ENCODE measurements at regions not wholly inside any gene's neighbourhood (a gene's known extent, or its start where the extent isn't known, plus 50 kb on each side); places are given as distances from the start of the nearest gene placed in this dataset.
"Not testable (repeated sequence)": the region's sequence is repeated elsewhere in the genome, so short reads cannot be mapped to it uniquely, and the experiment has no call there.

GRCh38 chr21:23579573-23579972 lies 2027.7 kb downstream of the MRPL39 start:
- no peak overlapping the region for H3K4me3 ChIP-seq (ENCODE audit: low read depth, low read length)
- TF ChIP-seq CTCF (IDR thresholded peaks at IDR 0.05; ENCODE audit: borderline replicate concordance, insufficient read depth, low read depth, low read length), result no peak

- no peak overlapping the region for H3K4me3 ChIP-seq (ENCODE audit: low read depth, low read length)
- no peak for TF ChIP-seq CTCF (IDR thresholded peaks at IDR 0.05; ENCODE audit: borderline replicate concordance, insufficient read depth, low read depth, low read length)
Observed at GRCh38 chr21:23578027-23578426, 2029.3 kb downstream of the MRPL39 start.

- no peak for TF ChIP-seq CTCF (IDR thresholded peaks at IDR 0.05; ENCODE audit: borderline replicate concordance, insufficient read depth, low read depth, low read length)
- no peak overlapping the region for H3K4me3 ChIP-seq (ENCODE audit: low read depth, low read length)
Observed at GRCh38 chr21:23574932-23575331, 2032.3 kb downstream of the MRPL39 start.

GRCh38 chr21:23548924-23549323 lies 2058.4 kb downstream of the MRPL39 start:
- not testable (repeated sequence) for H3K4me3 ChIP-seq (ENCODE audit: low read depth, low read length)

GRCh38 chr21:23543333-23543732 lies 2063.9 kb downstream of the MRPL39 start:
- H3K4me3 ChIP-seq (ENCODE audit: low read depth, low read length), result no peak overlapping the region

GRCh38 chr21:23542097-23542496 lies 2065.2 kb downstream of the MRPL39 start:
- H3K4me3 ChIP-seq (ENCODE audit: low read depth, low read length), result no peak overlapping the region
- TF ChIP-seq CTCF (IDR thresholded peaks at IDR 0.05; ENCODE audit: borderline replicate concordance, insufficient read depth, low read depth, low read length), result no peak

More at GRCh38 chr21:23543333-23543732, 2063.9 kb downstream of the MRPL39 start:
- TF ChIP-seq CTCF (IDR thresholded peaks at IDR 0.05; ENCODE audit: borderline replicate concordance, insufficient read depth, low read depth, low read length), result no peak

- TF ChIP-seq CTCF (IDR thresholded peaks at IDR 0.05; ENCODE audit: borderline replicate concordance, insufficient read depth, low read depth, low read length), result no peak
Observed at GRCh38 chr21:23541571-23541970, 2065.7 kb downstream of the MRPL39 start.

GRCh38 chr21:23534850-23535249 lies 2072.4 kb downstream of the MRPL39 start:
- no peak overlapping the region for H3K4me3 ChIP-seq (ENCODE audit: low read depth, low read length)
- TF ChIP-seq CTCF (IDR thresholded peaks at IDR 0.05; ENCODE audit: borderline replicate concordance, insufficient read depth, low read depth, low read length), result no peak

More at GRCh38 chr21:23541571-23541970, 2065.7 kb downstream of the MRPL39 start:
- H3K4me3 ChIP-seq (ENCODE audit: low read depth, low read length), result no peak overlapping the region
